NT2/D1 (cell line): ENCODE measurements at regions not wholly inside any gene's neighbourhood (a gene's known extent, or its start where the extent isn't known, plus 50 kb on each side); places are given as distances from the start of the nearest gene placed in this dataset.

ENCODE experiments used
- SUZ12 ChIP-seq: IDR thresholded peaks from 2 replicates; pipeline ENCODE4 v1.6.1; 2011; ENCODE audit not compliant: insufficient read length, insufficient read depth; ENCODE audit errors: extremely low read depth
- YY1 ChIP-seq: IDR thresholded peaks from 2 replicates; pipeline ENCODE4 v1.6.1; 2011; ENCODE audit not compliant: insufficient read length, insufficient read depth
- ZNF274 ChIP-seq: IDR thresholded peaks from 2 replicates; pipeline ENCODE4 v1.6.1; 2011; ENCODE audit warnings: mild to moderate bottlenecking, low read depth, low read length

DNA sequence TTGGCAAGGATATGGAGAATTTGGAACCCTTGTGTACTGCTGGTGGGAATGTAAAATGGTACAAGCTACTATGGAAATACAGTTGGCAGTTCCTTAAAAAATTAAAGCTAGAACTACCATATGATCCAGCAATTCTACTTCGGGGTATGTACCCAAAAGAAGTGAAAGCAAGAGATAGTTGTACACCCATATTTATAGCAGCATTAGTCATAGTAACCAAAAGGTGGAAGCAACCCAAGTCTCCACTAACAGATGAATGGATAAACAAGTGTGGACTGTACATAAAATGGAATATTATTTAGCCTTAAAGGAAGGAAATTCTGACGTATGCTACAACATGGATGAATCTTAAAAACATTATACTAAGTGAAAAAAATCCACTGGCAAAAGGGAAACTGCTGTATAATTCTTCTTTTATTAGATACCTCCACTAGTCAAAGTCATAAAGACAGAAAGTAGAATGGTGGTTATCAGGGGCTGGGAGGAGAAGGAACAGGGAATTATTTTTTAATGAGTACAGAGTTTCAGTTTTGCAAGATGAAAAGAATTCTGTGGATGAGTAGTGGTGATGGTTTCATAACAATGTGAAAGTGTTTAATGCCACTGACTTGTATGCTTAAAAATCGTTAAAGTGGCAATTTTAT lies 141.6 kb downstream of the RXFP2 start:
- TF ChIP-seq ZNF274 (no peak), YY1 (no peak), SUZ12 (no peak)
